ENCODE measurements at regions not wholly inside any gene's neighbourhood (a gene's known extent, or its start where the extent isn't known, plus 50 kb on each side); places are given as distances from the start of the nearest gene placed in this dataset.

DNA sequence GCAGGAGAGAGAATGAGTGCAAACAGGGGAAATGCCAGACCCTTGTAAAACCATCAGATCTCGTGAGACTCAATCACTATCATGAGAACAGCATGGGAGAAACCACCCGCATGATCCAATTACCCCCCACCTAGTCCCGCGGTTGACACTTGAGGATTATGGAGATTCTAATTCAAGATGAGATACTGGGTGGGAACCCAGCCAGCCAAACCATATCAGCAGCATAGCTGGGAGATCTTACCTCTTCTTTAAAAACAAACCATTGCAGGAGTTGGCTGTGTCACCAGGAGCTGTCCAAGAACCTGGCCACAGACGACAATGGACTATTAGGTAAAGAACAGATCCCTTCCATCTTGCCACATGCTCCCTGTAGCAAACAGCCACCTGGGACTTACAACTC lies 422.7 kb downstream of the MATN1 start:
- no peak for DNase-seq (ENCODE audit: low read depth)
- TF ChIP-seq CTCF (IDR thresholded peaks at IDR 0.05; ENCODE audit: low read length, missing control alignments) = no peak
- H3K4me3 ChIP-seq (replicated peaks; ENCODE audit: low read depth, low read length) = no peak overlapping the region

- DNase-seq (ENCODE audit: low read depth) = no peak
- no peak overlapping the region for H3K4me3 ChIP-seq (replicated peaks; ENCODE audit: low read depth, low read length)
- no peak for TF ChIP-seq CTCF (IDR thresholded peaks at IDR 0.05; ENCODE audit: low read length, missing control alignments)
Observed at GRCh38 chr1:30299393-30299792, 424.0 kb downstream of the MATN1 start.

DNA sequence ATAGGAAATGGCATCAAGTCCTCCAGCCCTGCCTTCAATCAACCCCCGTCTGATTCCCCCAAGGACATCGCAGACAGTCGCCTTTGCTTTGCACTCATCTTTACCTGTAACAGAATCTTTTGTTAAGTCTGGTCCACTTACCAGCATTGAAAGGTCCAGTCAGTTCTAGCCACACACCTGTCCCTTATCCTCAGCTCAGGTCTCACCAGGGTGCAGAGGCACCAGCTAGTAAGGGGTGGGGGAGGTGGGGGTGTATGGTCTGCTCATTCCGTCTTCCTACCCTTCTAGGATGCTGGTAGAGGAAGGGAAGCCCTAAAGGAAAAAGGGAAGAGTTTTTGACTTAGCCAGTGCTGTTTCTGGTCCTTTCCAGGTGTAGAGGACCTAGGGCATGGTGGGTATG lies 427.7 kb downstream of the MATN1 start:
- no peak overlapping the region for H3K4me3 ChIP-seq (replicated peaks; ENCODE audit: low read depth, low read length)
- no peak for TF ChIP-seq CTCF (IDR thresholded peaks at IDR 0.05; ENCODE audit: low read length, missing control alignments)
- no peak for DNase-seq (ENCODE audit: low read depth)

GRCh38 chr1:30295266-30295665 lies 428.1 kb downstream of the MATN1 start:
- no peak for TF ChIP-seq CTCF (IDR thresholded peaks at IDR 0.05; ENCODE audit: low read length, missing control alignments)
- H3K4me3 ChIP-seq (replicated peaks; ENCODE audit: low read depth, low read length) = no peak overlapping the region
- DNase-seq (ENCODE audit: low read depth) = no peak

- no peak overlapping the region for H3K4me3 ChIP-seq (replicated peaks; ENCODE audit: low read depth, low read length)
- no peak for DNase-seq (ENCODE audit: low read depth)
- no peak for TF ChIP-seq CTCF (IDR thresholded peaks at IDR 0.05; ENCODE audit: low read length, missing control alignments)
Observed at GRCh38 chr1:30294508-30294907, 428.9 kb downstream of the MATN1 start.

- no peak overlapping the region for H3K4me3 ChIP-seq (replicated peaks; ENCODE audit: low read depth, low read length)
- TF ChIP-seq CTCF (IDR thresholded peaks at IDR 0.05; ENCODE audit: low read length, missing control alignments) = no peak
- DNase-seq (ENCODE audit: low read depth) = no peak
Observed at GRCh38 chr1:30292451-30292850, 430.9 kb downstream of the MATN1 start.

GRCh38 chr1:30291526-30291925 lies 431.9 kb downstream of the MATN1 start:
- no peak for DNase-seq (ENCODE audit: low read depth)
- TF ChIP-seq CTCF (IDR thresholded peaks at IDR 0.05; ENCODE audit: low read length, missing control alignments) = no peak
- no peak overlapping the region for H3K4me3 ChIP-seq (replicated peaks; ENCODE audit: low read depth, low read length)

All from fibroblast of pulmonary artery (primary cell).